ENCODE measurements at regions not wholly inside any gene's neighbourhood (a gene's known extent, or its start where the extent isn't known, plus 50 kb on each side); places are given as distances from the start of the nearest gene placed in this dataset.

DNA sequence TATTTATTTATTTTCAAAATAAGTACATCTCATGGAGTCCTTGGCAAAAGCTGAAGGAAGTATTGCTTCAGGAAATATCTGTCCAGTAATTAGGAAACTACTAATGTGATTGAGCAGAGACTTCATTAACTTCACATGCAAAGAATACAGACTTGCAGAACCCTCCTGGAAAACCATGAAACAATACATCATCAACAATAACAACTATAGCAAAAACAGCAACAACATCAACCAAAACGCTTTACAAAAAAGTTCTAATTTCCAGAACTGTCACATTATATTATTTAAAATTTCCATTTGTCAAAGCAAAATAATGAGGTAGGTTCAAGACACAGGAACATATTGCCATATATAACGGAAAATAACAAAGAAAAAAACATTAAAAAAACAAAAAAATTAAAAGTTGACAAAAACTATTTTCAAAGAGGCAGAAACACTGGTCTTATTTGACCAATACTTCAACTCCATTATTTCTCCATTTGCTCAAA is 79.8 kb upstream of the TOP3B start:
- DNase-seq (ENCODE audit: low read depth, low spot score) (no peak), ATAC-seq (no peak)
- Histone ChIP-seq H3K9me2 (ENCODE audit: insufficient read depth) (no peaks in the 10 kb centered on the region), H3K27ac (ENCODE audit: low read depth, low read length) (no peak overlapping the region), H3K4me2 (ENCODE audit: low read length) (no peak overlapping the region), H3K79me2 (ENCODE audit: insufficient read depth, low read length) (no peaks in the 10 kb centered on the region), H2AFZ (ENCODE audit: low read depth, low read length, poor library complexity, severe bottlenecking) (no peak overlapping the region), H4K20me1 (ENCODE audit: insufficient read depth) (no peaks in the 10 kb centered on the region), H3K4me3 (replicated peaks in 1 of 2; ENCODE audit: low read depth in 1 of 2, low read length in 2 of 2) (no peak overlapping the region), H3K9ac (ENCODE audit: low read length) (no peak overlapping the region), H3K36me3 (ENCODE audit: control insufficient read depth in 1 of 2, insufficient read depth in 2 of 2, low read length in 2 of 2) (no peaks in the 10 kb centered on the region), H3K9me3 (ENCODE audit: control insufficient read depth in 1 of 2, insufficient read depth in 1 of 2, low read depth in 1 of 2, low read length in 2 of 2) (no peaks in the 10 kb centered on the region), H3K4me1 (ENCODE audit: control insufficient read depth in 1 of 2, insufficient read depth in 2 of 2, low read length in 2 of 2) (no peaks in the 10 kb centered on the region; a peak in 1 of 4 replicates), H3K27me3 (ENCODE audit: insufficient read depth, low read length) (peaks cover 8% of the 10 kb centered on the region; the same call in 1 of the 2 replicates)
- ChIA-PET POLR2A (no interaction called here), RAD21 (ENCODE audit: low non-redundant PET in 1 of 2, low total read pairs in 2 of 2, uncharacterized antibody in 2 of 2, unreplicated experiment in 2 of 2) (no interaction called here), CTCF (interaction anchor here (1.0 to 2.0 kb wide), 2 partner anchors 23 to 49 kb away, joined by 3 to 10 read pairs; no protein-coding TSS in a partner anchor)
- no peak for TF ChIP-seq TCF7L2 (IDR thresholded peaks at IDR 0.05; ENCODE audit: borderline replicate concordance, extremely low read depth, insufficient read depth, insufficient read length)
- no peak for TF ChIP-seq POLR2A (IDR thresholded peaks at IDR 0.05; ENCODE audit: borderline replicate concordance, extremely low read depth, insufficient read depth, insufficient read length)
- intact Hi-C loops (cut with micrococcal nuclease), result no loop called here
- BruUV-seq (replicated peaks), result no TSS peak

DNA sequence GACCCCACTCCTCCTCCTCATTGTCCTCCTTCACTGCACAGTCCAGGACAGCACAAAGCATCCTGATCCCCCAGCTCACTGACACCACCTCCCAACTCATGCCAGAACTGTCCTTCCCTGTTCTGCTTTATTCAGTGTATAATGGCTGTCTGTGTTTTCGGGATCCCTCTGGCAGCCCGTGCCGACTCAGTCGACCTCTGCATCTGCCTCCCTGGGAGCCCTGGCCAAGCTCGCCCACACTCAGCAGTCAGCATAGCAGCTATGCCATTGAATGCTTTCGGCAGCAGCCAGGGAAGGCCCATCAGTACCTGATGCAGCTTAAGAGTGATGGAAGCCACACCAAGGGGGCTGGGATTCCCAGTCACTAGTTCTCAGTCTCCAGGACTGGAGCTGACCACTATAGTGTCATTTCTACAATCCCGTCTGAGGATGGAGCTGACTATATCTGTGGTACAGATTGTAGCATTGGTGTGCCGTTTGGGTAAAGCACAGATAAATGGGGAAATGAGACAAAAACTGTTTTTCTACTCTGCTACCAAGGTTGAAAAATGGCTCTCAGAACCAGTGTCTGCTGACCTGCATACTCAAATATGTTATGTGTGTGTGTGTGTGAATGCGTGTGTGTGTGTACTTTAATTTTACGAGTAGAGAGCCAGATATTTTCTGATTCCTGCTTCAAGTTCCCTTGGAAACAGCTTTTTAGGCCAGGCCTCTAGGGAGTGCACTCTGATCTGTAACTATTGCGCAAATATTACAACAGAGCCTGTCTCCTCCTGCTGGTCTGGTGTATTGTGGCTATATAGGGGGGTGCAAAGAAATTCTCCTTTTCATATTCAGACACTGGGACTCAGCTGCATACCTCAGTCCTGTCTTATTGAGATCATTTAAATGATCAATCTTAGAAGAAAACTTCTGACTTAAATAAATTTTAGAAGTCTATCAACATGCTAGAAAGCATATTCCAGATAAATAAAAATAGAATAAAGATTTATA is 78.8 kb upstream of the TOP3B start:
- Histone ChIP-seq H3K4me3 (replicated peaks in 1 of 2; ENCODE audit: low read depth in 1 of 2, low read length in 2 of 2) (no peak overlapping the region), H3K79me2 (ENCODE audit: insufficient read depth, low read length) (no peaks in the 10 kb centered on the region), H2AFZ (ENCODE audit: low read depth, low read length, poor library complexity, severe bottlenecking) (no peak overlapping the region), H3K9ac (ENCODE audit: low read length) (no peak overlapping the region), H4K20me1 (ENCODE audit: insufficient read depth) (no peaks in the 10 kb centered on the region), H3K4me1 (ENCODE audit: control insufficient read depth in 1 of 2, insufficient read depth in 2 of 2, low read length in 2 of 2) (no peaks in the 10 kb centered on the region; a peak in 1 of 4 replicates), H3K9me3 (ENCODE audit: control insufficient read depth in 1 of 2, insufficient read depth in 1 of 2, low read depth in 1 of 2, low read length in 2 of 2) (no peaks in the 10 kb centered on the region), H3K9me2 (ENCODE audit: insufficient read depth) (no peaks in the 10 kb centered on the region), H3K36me3 (ENCODE audit: control insufficient read depth in 1 of 2, insufficient read depth in 2 of 2, low read length in 2 of 2) (no peaks in the 10 kb centered on the region), H3K27me3 (ENCODE audit: insufficient read depth, low read length) (peaks cover 8% of the 10 kb centered on the region; the same call in 1 of the 2 replicates), H3K27ac (ENCODE audit: low read depth, low read length) (no peak overlapping the region), H3K4me2 (ENCODE audit: low read length) (no peak overlapping the region)
- ChIA-PET POLR2A (interaction anchor here (0.6 kb wide), 1 partner anchor 64 kb away, joined by 3 read pairs; no protein-coding TSS in a partner anchor), CTCF (interaction anchor here (0.6 to 2.0 kb wide), 23 partner anchors 9 to 146 kb away, joined by 3 to 19 read pairs (median 3); no protein-coding TSS in a partner anchor), RAD21 (ENCODE audit: low non-redundant PET in 1 of 2, low total read pairs in 2 of 2, uncharacterized antibody in 2 of 2, unreplicated experiment in 2 of 2) (no interaction called here)
- peak; percentile 43 for ATAC-seq
- intact Hi-C loops (cut with micrococcal nuclease), result no loop called here
- peak; percentile 87 for TF ChIP-seq CEBPB (IDR thresholded peaks at IDR 0.05; ENCODE audit: low read depth)
- no peak for TF ChIP-seq EZH2phosphoT487 (IDR thresholded peaks at IDR 0.05; ENCODE audit: borderline replicate concordance)
- TF ChIP-seq, protein P1, sequence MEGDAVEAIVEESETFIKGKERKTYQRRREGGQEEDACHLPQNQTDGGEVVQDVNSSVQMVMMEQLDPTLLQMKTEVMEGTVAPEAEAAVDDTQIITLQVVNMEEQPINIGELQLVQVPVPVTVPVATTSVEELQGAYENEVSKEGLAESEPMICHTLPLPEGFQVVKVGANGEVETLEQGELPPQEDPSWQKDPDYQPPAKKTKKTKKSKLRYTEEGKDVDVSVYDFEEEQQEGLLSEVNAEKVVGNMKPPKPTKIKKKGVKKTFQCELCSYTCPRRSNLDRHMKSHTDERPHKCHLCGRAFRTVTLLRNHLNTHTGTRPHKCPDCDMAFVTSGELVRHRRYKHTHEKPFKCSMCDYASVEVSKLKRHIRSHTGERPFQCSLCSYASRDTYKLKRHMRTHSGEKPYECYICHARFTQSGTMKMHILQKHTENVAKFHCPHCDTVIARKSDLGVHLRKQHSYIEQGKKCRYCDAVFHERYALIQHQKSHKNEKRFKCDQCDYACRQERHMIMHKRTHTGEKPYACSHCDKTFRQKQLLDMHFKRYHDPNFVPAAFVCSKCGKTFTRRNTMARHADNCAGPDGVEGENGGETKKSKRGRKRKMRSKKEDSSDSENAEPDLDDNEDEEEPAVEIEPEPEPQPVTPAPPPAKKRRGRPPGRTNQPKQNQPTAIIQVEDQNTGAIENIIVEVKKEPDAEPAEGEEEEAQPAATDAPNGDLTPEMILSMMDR (IDR thresholded peaks at IDR 0.05 in 2 of 3, conservative IDR thresholded peaks at IDR 0.05 in 1 of 3; ENCODE audit: borderline replicate concordance in 1 of 3, insufficient read depth in 1 of 3, low read depth in 2 of 3, low read length in 2 of 3), result peak; percentile 10 to 26 (median 20); a peak in 1 of 6 replicates
- BruUV-seq (replicated peaks), result no TSS peak
- DNase-seq (ENCODE audit: low read depth, low spot score), result peak; percentile 8
